Fibroblast of skin of abdomen (primary cell): ENCODE measurements at regions not wholly inside any gene's neighbourhood (a gene's known extent, or its start where the extent isn't known, plus 50 kb on each side); places are given as distances from the start of the nearest gene placed in this dataset.

Experiments used
- DNase-seq: peaks from one replicate; pipeline ENCODE4 v3.0.0-alpha.2; 2013

- DNase-seq: no peak
Observed at GRCh38 chr15:87461631-87462030, 794.9 kb downstream of the NTRK3 start.

GRCh38 chr15:87454860-87455259 lies 801.7 kb downstream of the NTRK3 start:
- no peak for DNase-seq

GRCh38 chr15:87450314-87450713 lies 806.2 kb downstream of the NTRK3 start:
- peak; percentile 20 for DNase-seq

- no peak for DNase-seq
Observed at GRCh38 chr15:87439090-87439489, 817.4 kb downstream of the NTRK3 start.

GRCh38 chr15:87433871-87434270 lies 822.7 kb downstream of the NTRK3 start:
- no peak for DNase-seq

GRCh38 chr15:87429754-87430153 lies 826.8 kb downstream of the NTRK3 start:
- no peak for DNase-seq

- no peak for DNase-seq
Observed at GRCh38 chr15:87420017-87420416, 836.5 kb downstream of the NTRK3 start.

GRCh38 chr15:87419344-87419743 lies 837.2 kb downstream of the NTRK3 start:
- peak; percentile 19 for DNase-seq

GRCh38 chr15:87416591-87417257 lies 839.8 kb downstream of the NTRK3 start:
- DNase-seq: no peak

- no peak for DNase-seq
Observed at GRCh38 chr15:87408902-87409301, 847.6 kb downstream of the NTRK3 start.

- DNase-seq: no peak
Observed at GRCh38 chr15:87403973-87404372, 852.6 kb downstream of the NTRK3 start.

GRCh38 chr15:87401973-87402372 lies 854.6 kb downstream of the NTRK3 start:
- no peak for DNase-seq

- DNase-seq: no peak
Observed at GRCh38 chr15:87394676-87395075, 861.9 kb downstream of the NTRK3 start.

- peak; percentile 91 for DNase-seq
Observed at GRCh38 chr15:87387766-87388165, 868.8 kb downstream of the NTRK3 start.

- DNase-seq: peak; percentile 46
Observed at GRCh38 chr15:87374339-87374738, 882.2 kb downstream of the NTRK3 start.

- peak; percentile 98 for DNase-seq
Observed at GRCh38 chr15:87369269-87369668, 887.3 kb downstream of the NTRK3 start.

GRCh38 chr15:87368511-87368910 lies 888.0 kb downstream of the NTRK3 start:
- no peak for DNase-seq

- peak; percentile 89 for DNase-seq
Observed at GRCh38 chr15:87365186-87365585, 891.4 kb downstream of the NTRK3 start.

GRCh38 chr15:87362531-87362930 lies 894.0 kb downstream of the NTRK3 start:
- DNase-seq: no peak

GRCh38 chr15:87357637-87358313 lies 898.8 kb downstream of the NTRK3 start:
- no peak for DNase-seq

GRCh38 chr15:87355946-87356345 lies 900.6 kb downstream of the NTRK3 start:
- DNase-seq: no peak

GRCh38 chr15:87354661-87355410 lies 901.7 kb downstream of the NTRK3 start:
- DNase-seq: peak; percentile 70

GRCh38 chr15:87349181-87349580 lies 907.4 kb downstream of the NTRK3 start:
- no peak for DNase-seq

- peak; percentile 19 for DNase-seq
Observed at GRCh38 chr15:87348746-87349145, 907.8 kb downstream of the NTRK3 start.
